Hippocampal formation (tissue), 2 donors: ENCODE measurements at regions not wholly inside any gene's neighbourhood (a gene's known extent, or its start where the extent isn't known, plus 50 kb on each side); places are given as distances from the start of the nearest gene placed in this dataset.
"Not testable (repeated sequence)": the region's sequence is repeated elsewhere in the genome, so short reads cannot be mapped to it uniquely, and the experiment has no call there.

ENCODE experiments used
- DNase-seq, 2 donors: peaks; one replicate each; lab custom pipeline; 2025; lab: John Stamatoyannopoulos, UW

GRCh38 chr6:82511546-82511945 is 147.9 kb downstream of the TPBG start:
- DNase-seq: no peak

- DNase-seq: not testable (repeated sequence)
Observed at GRCh38 chr6:82517896-82518295, 154.3 kb downstream of the TPBG start.

- no peak for DNase-seq
Observed at GRCh38 chr6:82521369-82521768, 157.8 kb downstream of the TPBG start.

GRCh38 chr6:82521861-82522260 is 158.2 kb downstream of the TPBG start:
- DNase-seq: no peak

- DNase-seq: no peak
Observed at GRCh38 chr6:82524031-82524430, 160.4 kb downstream of the TPBG start.

- DNase-seq: no peak
Observed at GRCh38 chr6:82525775-82526495, 162.3 kb downstream of the TPBG start.

- not testable (repeated sequence) for DNase-seq
Observed at GRCh38 chr6:82529960-82530460, 166.4 kb downstream of the TPBG start.

GRCh38 chr6:82534876-82535275 is 171.3 kb downstream of the TPBG start:
- no peak for DNase-seq

- not testable (repeated sequence) for DNase-seq
Observed at GRCh38 chr6:82549480-82549879, 185.9 kb downstream of the TPBG start.

- not testable (repeated sequence) for DNase-seq
Observed at GRCh38 chr6:82551311-82551710, 187.7 kb downstream of the TPBG start.

- no peak for DNase-seq
Observed at GRCh38 chr6:82551831-82552230, 188.2 kb downstream of the TPBG start.

GRCh38 chr6:82553863-82554531 is 190.4 kb downstream of the TPBG start:
- no peak for DNase-seq

GRCh38 chr6:82554666-82555065 is 191.0 kb downstream of the TPBG start:
- no peak for DNase-seq

GRCh38 chr6:82555801-82556200 is 192.2 kb downstream of the TPBG start:
- no peak for DNase-seq

- not testable (repeated sequence) for DNase-seq
Observed at GRCh38 chr6:82558531-82558930, 194.9 kb downstream of the TPBG start.

- no peak for DNase-seq
Observed at GRCh38 chr6:82567621-82568020, 204.0 kb downstream of the TPBG start.

GRCh38 chr6:82568290-82568993 is 204.8 kb downstream of the TPBG start:
- no peak for DNase-seq

GRCh38 chr6:82569022-82569421 is 205.4 kb downstream of the TPBG start:
- DNase-seq: no peak

- DNase-seq: no peak
Observed at GRCh38 chr6:82570083-82570482, 206.5 kb downstream of the TPBG start.

GRCh38 chr6:82571455-82571854 is 207.8 kb downstream of the TPBG start:
- DNase-seq: no peak

GRCh38 chr6:82573254-82573972 is 209.8 kb downstream of the TPBG start:
- DNase-seq: no peak

- DNase-seq: no peak
Observed at GRCh38 chr6:82576284-82576683, 212.7 kb downstream of the TPBG start.
